HEK293T (cell line): ENCODE measurements at regions not wholly inside any gene's neighbourhood (a gene's known extent, or its start where the extent isn't known, plus 50 kb on each side); places are given as distances from the start of the nearest gene placed in this dataset.

Experiments used
- CTCF ChIA-PET: fragments of 350-600 bp; formaldehyde crosslinking; extraction: SDS; loops from one replicate; lab custom pipeline; 2021; ENCODE audit warnings: antibody characterized with exemption, inconsistent platforms; lab: Yijun Ruan, JAX
- POLR2A ChIA-PET: fragments of 350-600 bp; formaldehyde crosslinking; extraction: SDS; loops from one replicate; lab custom pipeline; 2020; ENCODE audit warnings: antibody characterized with exemption, inconsistent platforms; lab: Yijun Ruan, JAX
- DNase-seq: peaks from one replicate; pipeline ENCODE4 v3.0.0; 2012; ENCODE audit warnings: mixed read lengths; ENCODE audit errors: extremely low spot score
- ARNT ChIP-seq: fragments of 450-650 bp; IDR thresholded peaks from 2 replicates; pipeline ENCODE4 v1.6.1; 2017; ENCODE audit warnings: mild to moderate bottlenecking
- BHLHE40 ChIP-seq: fragments of 450-650 bp; IDR thresholded peaks from 2 replicates; pipeline ENCODE4 v1.6.1; 2016; ENCODE audit warnings: mild to moderate bottlenecking, moderate library complexity, borderline replicate concordance
- CTBP1 ChIP-seq: fragments of 450-650 bp; IDR thresholded peaks from 2 replicates; pipeline ENCODE4 v1.6.1; 2016; ENCODE audit warnings: borderline replicate concordance
- ELF4 ChIP-seq: fragments of 450-650 bp; IDR thresholded peaks from 2 replicates; pipeline ENCODE4 v1.6.1; 2017; ENCODE audit warnings: antibody characterized with exemption
- FOXA1 ChIP-seq: fragments of 450-650 bp; IDR thresholded peaks from 2 replicates; pipeline ENCODE4 v1.6.1; 2016; ENCODE audit warnings: mild to moderate bottlenecking
- FOXK2 ChIP-seq: fragments of 450-650 bp; IDR thresholded peaks from 2 replicates; pipeline ENCODE4 v1.6.1; 2016; ENCODE audit warnings: mild to moderate bottlenecking
- FOXM1 ChIP-seq: fragments of 450-650 bp; IDR thresholded peaks from 2 replicates; pipeline ENCODE4 v1.6.1; 2017; ENCODE audit warnings: mild to moderate bottlenecking, borderline replicate concordance
- HDGF ChIP-seq: fragments of 450-650 bp; IDR thresholded peaks from 2 replicates; pipeline ENCODE4 v1.6.1; 2017; ENCODE audit warnings: antibody characterized with exemption, borderline replicate concordance
- L3MBTL2 ChIP-seq: fragments of 450-650 bp; conservative IDR thresholded peaks from 2 replicates; pipeline ENCODE4 v1.6.1; 2016; ENCODE audit warnings: mild to moderate bottlenecking
- LEF1 ChIP-seq: fragments of 450-650 bp; IDR thresholded peaks from 2 replicates; pipeline ENCODE4 v1.6.1; 2017; ENCODE audit warnings: mild to moderate bottlenecking, borderline replicate concordance
- NFRKB ChIP-seq: fragments of 450-650 bp; IDR thresholded peaks from 2 replicates; pipeline ENCODE4 v1.6.1; 2016; ENCODE audit warnings: mild to moderate bottlenecking, moderate library complexity
- SP1 ChIP-seq: fragments of 450-650 bp; IDR thresholded peaks from 2 replicates; pipeline ENCODE4 v1.6.1; 2017
- SUZ12 ChIP-seq: fragments of 450-650 bp; IDR thresholded peaks from 2 replicates; pipeline ENCODE4 v1.6.1; 2016; ENCODE audit warnings: mild to moderate bottlenecking
- TARDBP ChIP-seq: fragments of 450-650 bp; IDR thresholded peaks from 2 replicates; pipeline ENCODE4 v1.6.1; 2016
- ZNF384 ChIP-seq: fragments of 450-650 bp; IDR thresholded peaks from 2 replicates; pipeline ENCODE4 v1.6.1; 2016
- TF ChIP-seq, protein P1 (sequence below): fragments of 450-650 bp; IDR thresholded peaks from 2 replicates; pipeline ENCODE4 v1.6.1; 2016

DNA sequence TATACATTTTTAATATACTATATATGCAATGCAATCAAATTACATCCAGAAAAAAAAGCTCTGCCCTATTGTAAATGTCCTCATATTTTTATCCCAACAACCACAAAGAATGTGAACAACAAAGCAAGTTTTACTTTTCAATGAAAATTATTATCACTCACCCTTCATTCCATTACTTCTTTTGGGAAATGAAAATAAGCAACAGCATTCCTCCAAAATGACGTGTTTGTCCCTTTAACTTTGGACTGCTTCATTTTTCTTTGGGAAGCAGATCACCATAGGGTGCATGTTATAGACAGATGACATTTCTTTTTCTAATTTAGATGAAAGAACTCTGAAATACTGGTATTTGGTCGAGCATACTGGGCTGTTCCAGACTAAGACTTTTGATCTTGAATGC is 667.1 kb upstream of the BOD1L1 start:
- no peak for DNase-seq
- ChIA-PET POLR2A (no interaction called here), CTCF (no interaction called here)
- TF ChIP-seq LEF1 (no peak), NFRKB (no peak), SP1 (no peak), FOXM1 (no peak), FOXK2 (no peak), FOXA1 (no peak), SUZ12 (no peak), ZNF384 (no peak), ELF4 (no peak), ARNT (no peak), L3MBTL2 (no peak), CTBP1 (no peak)
- TF ChIP-seq, protein P1, sequence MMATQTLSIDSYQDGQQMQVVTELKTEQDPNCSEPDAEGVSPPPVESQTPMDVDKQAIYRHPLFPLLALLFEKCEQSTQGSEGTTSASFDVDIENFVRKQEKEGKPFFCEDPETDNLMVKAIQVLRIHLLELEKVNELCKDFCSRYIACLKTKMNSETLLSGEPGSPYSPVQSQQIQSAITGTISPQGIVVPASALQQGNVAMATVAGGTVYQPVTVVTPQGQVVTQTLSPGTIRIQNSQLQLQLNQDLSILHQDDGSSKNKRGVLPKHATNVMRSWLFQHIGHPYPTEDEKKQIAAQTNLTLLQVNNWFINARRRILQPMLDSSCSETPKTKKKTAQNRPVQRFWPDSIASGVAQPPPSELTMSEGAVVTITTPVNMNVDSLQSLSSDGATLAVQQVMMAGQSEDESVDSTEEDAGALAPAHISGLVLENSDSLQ: no peak

DNA sequence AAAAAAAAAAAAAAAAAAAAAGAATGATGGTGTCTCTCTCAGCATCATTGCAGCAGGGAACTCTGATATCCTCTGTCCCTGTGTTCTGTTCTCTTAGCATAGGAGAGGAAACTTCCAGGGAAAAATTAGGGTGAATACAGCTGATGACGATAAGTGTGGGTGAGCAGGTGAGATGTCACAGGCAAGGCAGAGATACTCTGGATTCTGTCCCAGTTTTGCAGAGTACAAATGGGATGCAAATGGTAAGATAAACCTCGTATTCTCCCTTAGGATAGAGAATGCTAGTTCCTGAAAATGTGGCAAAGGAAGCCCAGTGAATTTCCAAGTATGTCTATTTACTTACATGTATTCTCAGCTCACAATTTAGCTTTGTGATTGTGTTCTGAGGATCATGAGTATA is 671.6 kb upstream of the BOD1L1 start:
- no peak for TF ChIP-seq ARNT
- TF ChIP-seq ZNF384: no peak
- TF ChIP-seq, protein P1: no peak
- no peak for TF ChIP-seq NFRKB
- no peak for TF ChIP-seq BHLHE40
- no peak for TF ChIP-seq FOXA1
- TF ChIP-seq HDGF: no peak
- no peak for TF ChIP-seq ELF4
- TF ChIP-seq FOXK2: no peak
- no peak for TF ChIP-seq LEF1
- TF ChIP-seq L3MBTL2: no peak
- no peak for TF ChIP-seq SUZ12
- TF ChIP-seq FOXM1: no peak
- TF ChIP-seq SP1: no peak
- CTCF ChIA-PET: no interaction called here
- DNase-seq: no peak
- POLR2A ChIA-PET: no interaction called here

DNA sequence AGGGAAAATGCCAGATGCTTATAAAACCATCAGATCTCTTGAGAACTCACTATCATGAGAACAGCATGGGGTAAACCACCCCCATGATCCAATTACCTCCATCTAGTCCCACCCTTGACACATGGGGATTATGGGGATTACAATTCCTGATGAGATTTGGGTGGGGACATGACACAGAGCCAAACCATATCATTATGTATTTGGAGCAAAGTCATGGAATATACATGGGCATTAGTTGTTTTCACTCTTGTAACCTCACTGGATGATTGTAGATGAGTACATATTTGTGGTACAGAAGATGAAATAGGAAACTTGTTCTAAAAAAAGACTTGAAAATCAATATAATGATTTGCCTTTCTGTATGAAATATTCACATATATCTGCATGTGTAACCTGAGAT is 674.5 kb upstream of the BOD1L1 start:
- ChIA-PET POLR2A (no interaction called here), CTCF (no interaction called here)
- DNase-seq: no peak
- no peak for TF ChIP-seq L3MBTL2
- no peak for TF ChIP-seq FOXM1
- TF ChIP-seq ARNT: no peak
- no peak for TF ChIP-seq ZNF384
- no peak for TF ChIP-seq FOXA1
- no peak for TF ChIP-seq ELF4
- TF ChIP-seq FOXK2: no peak
- TF ChIP-seq CTBP1: no peak
- TF ChIP-seq, protein P1: no peak
- TF ChIP-seq BHLHE40: no peak
- TF ChIP-seq HDGF: no peak
- TF ChIP-seq SUZ12: no peak
- no peak for TF ChIP-seq SP1
- no peak for TF ChIP-seq TARDBP
- no peak for TF ChIP-seq LEF1
- no peak for TF ChIP-seq NFRKB

DNA sequence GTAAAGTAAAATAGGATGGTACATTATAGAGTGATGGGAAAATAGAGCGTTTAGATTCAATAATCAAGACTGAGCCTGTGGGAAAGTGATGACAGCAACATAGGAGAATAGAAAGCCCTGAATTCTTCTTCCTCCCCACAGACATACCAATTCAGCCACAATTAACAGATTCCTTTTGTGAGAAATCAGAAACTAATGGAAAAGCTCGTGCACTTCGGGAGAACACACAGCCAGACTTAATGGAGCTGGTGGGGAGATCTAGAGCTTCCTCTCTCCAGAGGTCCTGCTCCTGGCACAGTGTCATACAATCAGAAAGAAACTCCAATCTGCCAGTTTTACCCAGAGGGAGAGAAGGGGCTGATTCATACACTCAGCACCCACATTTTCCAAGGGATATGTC is 676.3 kb upstream of the BOD1L1 start:
- TF ChIP-seq, protein P1: no peak
- no peak for TF ChIP-seq ZNF384
- TF ChIP-seq FOXM1: no peak
- no peak for TF ChIP-seq NFRKB
- no peak for TF ChIP-seq SUZ12
- TF ChIP-seq LEF1: no peak
- TF ChIP-seq ARNT: no peak
- TF ChIP-seq TARDBP: no peak
- no peak for TF ChIP-seq ELF4
- no peak for TF ChIP-seq BHLHE40
- no peak for TF ChIP-seq SP1
- TF ChIP-seq HDGF: no peak
- no peak for TF ChIP-seq FOXK2
- no peak for TF ChIP-seq CTBP1
- no peak for TF ChIP-seq L3MBTL2
- no peak for TF ChIP-seq FOXA1
- CTCF ChIA-PET: no interaction called here
- POLR2A ChIA-PET: no interaction called here

DNA sequence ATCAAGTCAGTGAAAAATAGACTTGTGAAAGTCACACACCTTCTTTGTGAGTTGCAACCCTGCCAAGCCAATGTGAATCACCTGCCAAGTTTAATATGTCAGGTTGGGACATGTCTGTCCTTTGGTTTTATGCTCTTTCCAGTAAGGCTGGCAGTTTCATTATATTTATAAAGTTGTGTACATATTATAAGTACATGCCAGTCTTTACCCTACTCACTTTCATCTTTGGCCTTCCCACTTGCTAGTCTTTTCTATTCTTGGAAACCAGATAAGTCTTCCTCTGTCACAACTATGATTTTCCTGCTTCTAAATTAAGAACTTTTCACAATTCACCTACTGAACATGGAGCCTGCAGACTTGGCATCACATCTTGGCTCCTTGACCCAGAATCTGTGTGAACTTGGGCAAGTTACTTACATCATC is 680.7 kb upstream of the BOD1L1 start:
- no peak for DNase-seq
- no peak for TF ChIP-seq NFRKB
- no peak for TF ChIP-seq FOXK2
- TF ChIP-seq BHLHE40: no peak
- no peak for TF ChIP-seq FOXM1
- no peak for TF ChIP-seq HDGF
- TF ChIP-seq ARNT: no peak
- TF ChIP-seq L3MBTL2: no peak
- TF ChIP-seq CTBP1: no peak
- no peak for TF ChIP-seq ZNF384
- TF ChIP-seq TARDBP: no peak
- TF ChIP-seq, protein P1: no peak
- TF ChIP-seq ELF4: no peak
- no peak for TF ChIP-seq LEF1
- TF ChIP-seq SUZ12: no peak
- TF ChIP-seq SP1: no peak
- TF ChIP-seq FOXA1: no peak
- ChIA-PET CTCF (interaction anchor here (0.8 kb wide), 1 partner anchor 463 kb away, joined by 3 read pairs; no protein-coding TSS in a partner anchor), POLR2A (no interaction called here)

More for the DNA sequence above, 676.3 kb upstream of the BOD1L1 start:
- DNase-seq: no peak
